H9 (cell line): ENCODE measurements at regions not wholly inside any gene's neighbourhood (a gene's known extent, or its start where the extent isn't known, plus 50 kb on each side); places are given as distances from the start of the nearest gene placed in this dataset.

Experiments used
- DNase-seq: peaks from one replicate; pipeline ENCODE4 v3.0.0-alpha.2; 2017
- H2AFZ ChIP-seq: one replicate; pipeline ENCODE4 v1.6.1; 2013; ENCODE audit warnings: mild to moderate bottlenecking, low read length, control low read depth, moderate library complexity
- H2AK5ac ChIP-seq: 2 replicates; pipeline ENCODE4 v1.6.1; 2013; ENCODE audit warnings: low read length, control low read depth, mixed read lengths; ENCODE audit not compliant: insufficient read length
- H2BK120ac ChIP-seq: one replicate; pipeline ENCODE4 v1.6.1; 2013; ENCODE audit warnings: low read depth, mild to moderate bottlenecking, low read length, control low read depth, inconsistent platforms; ENCODE audit not compliant: poor library complexity, severe bottlenecking
- H2BK12ac ChIP-seq: 2 replicates; pipeline ENCODE4 v1.6.1; 2013; ENCODE audit warnings: low read length, control low read depth, mixed read lengths, low read depth; ENCODE audit not compliant: insufficient read length
- H2BK15ac ChIP-seq: 2 replicates; pipeline ENCODE4 v1.6.1; 2013; ENCODE audit warnings: low read depth, low read length, control low read depth
- H2BK20ac ChIP-seq: one replicate; pipeline ENCODE4 v1.6.1; 2013; ENCODE audit warnings: low read depth, mild to moderate bottlenecking, low read length, control low read depth, inconsistent platforms; ENCODE audit not compliant: poor library complexity, severe bottlenecking
- H2BK5ac ChIP-seq: 2 replicates; pipeline ENCODE4 v1.6.1; 2013; ENCODE audit warnings: low read length, control low read depth, mixed read lengths; ENCODE audit not compliant: insufficient read length
- H3K14ac ChIP-seq: 2 replicates; pipeline ENCODE4 v1.6.1; 2013; ENCODE audit warnings: low read length, control low read depth; ENCODE audit not compliant: insufficient read depth
- H3K18ac ChIP-seq: 2 replicates; pipeline ENCODE4 v1.6.1; 2013; ENCODE audit warnings: low read depth, mild to moderate bottlenecking, mixed read lengths, low read length, control low read depth; ENCODE audit not compliant: insufficient read length
- H3K23ac ChIP-seq: 2 replicates; pipeline ENCODE4 v1.6.1; 2013; ENCODE audit warnings: low read length, control low read depth, mixed read lengths, low read depth; ENCODE audit not compliant: insufficient read length
- H3K23me2 ChIP-seq: 2 replicates; pipeline ENCODE4 v1.6.1; 2013; ENCODE audit warnings: low read depth, mild to moderate bottlenecking, mixed read lengths, low read length, control low read depth; ENCODE audit not compliant: insufficient read length, poor library complexity, severe bottlenecking
- H3K27ac ChIP-seq: 2 replicates; pipeline ENCODE4 v1.5.1; 2013; ENCODE audit warnings: low read length, control low read depth, mixed read lengths, low read depth; ENCODE audit not compliant: insufficient read length
- H3K27me3 ChIP-seq: 2 replicates; pipeline ENCODE4 v1.6.1; 2013; ENCODE audit warnings: low read length, control low read depth, inconsistent platforms; ENCODE audit not compliant: insufficient read depth
- H3K4ac ChIP-seq: 2 replicates; pipeline ENCODE4 v1.6.1; 2013; ENCODE audit warnings: low read depth, mild to moderate bottlenecking, control low read depth, inconsistent platforms, low read length, moderate library complexity
- H3K4me1 ChIP-seq: 2 replicates; pipeline ENCODE4 v1.6.1; 2013; ENCODE audit warnings: low read length, control low read depth, inconsistent platforms; ENCODE audit not compliant: insufficient read depth
- H3K4me2 ChIP-seq: 2 replicates; pipeline ENCODE4 v1.6.1; 2013; ENCODE audit warnings: low read length, control low read depth, mixed read lengths; ENCODE audit not compliant: insufficient read length, insufficient read depth
- H3K56ac ChIP-seq: 2 replicates; pipeline ENCODE4 v1.6.1; 2013; ENCODE audit warnings: low read depth, mild to moderate bottlenecking, mixed read lengths, low read length, control low read depth; ENCODE audit not compliant: insufficient read length
- H3K79me1 ChIP-seq: 2 replicates; pipeline ENCODE4 v1.6.1; 2013; ENCODE audit warnings: low read depth, mild to moderate bottlenecking, moderate library complexity, low read length, control low read depth, inconsistent platforms; ENCODE audit not compliant: insufficient read depth, poor library complexity, severe bottlenecking
- H3K79me2 ChIP-seq: 2 replicates; pipeline ENCODE4 v1.6.1; 2013; ENCODE audit warnings: low read length, control low read depth, inconsistent platforms; ENCODE audit not compliant: insufficient read depth
- H3K9ac ChIP-seq: 2 replicates; pipeline ENCODE4 v1.6.1; 2013; ENCODE audit warnings: low read length, control low read depth, mixed read lengths; ENCODE audit not compliant: insufficient read length; ENCODE audit errors: extremely low read depth
- H3K9me3 ChIP-seq: one replicate; pipeline ENCODE4 v1.6.1; 2013; ENCODE audit warnings: low read depth, low read length, inconsistent platforms; ENCODE audit not compliant: control insufficient read depth
- H3T11ph ChIP-seq: one replicate; pipeline ENCODE4 v1.6.1; 2013; ENCODE audit warnings: mild to moderate bottlenecking, low read length, control low read depth, inconsistent platforms
- H4K20me1 ChIP-seq: one replicate; pipeline ENCODE4 v1.6.1; 2013; ENCODE audit not compliant: control insufficient read depth, insufficient read length, insufficient read depth
- H4K5ac ChIP-seq: 2 replicates; pipeline ENCODE4 v1.6.1; 2013; ENCODE audit warnings: low read depth, mild to moderate bottlenecking, mixed read lengths, low read length, control low read depth; ENCODE audit not compliant: insufficient read length
- H4K8ac ChIP-seq: replicated peaks from 2 replicates; pipeline ENCODE4 v1.6.1; 2013; ENCODE audit warnings: low read length, control low read depth, mixed read lengths, low read depth; ENCODE audit not compliant: insufficient read length
- H4K91ac ChIP-seq: 2 replicates; pipeline ENCODE4 v1.6.1; 2013; ENCODE audit warnings: low read depth, mild to moderate bottlenecking, moderate library complexity, mixed read lengths, low read length, control low read depth; ENCODE audit not compliant: insufficient read length
- H3K27ac Mint-ChIP-seq, 3 experiments: 2 replicates in 2 of 3; 3 replicates in 1 of 3; pipeline ENCODE4 v1.8.0; 2020 to 2021; ENCODE audit warnings: mixed read lengths in 3 of 3, mild to moderate bottlenecking in 1 of 3, moderate library complexity in 1 of 3
- H3K27me3 Mint-ChIP-seq: 2 replicates; pipeline ENCODE4 v1.8.0; 2021; ENCODE audit warnings: low read depth, mild to moderate bottlenecking, moderate library complexity, mixed read lengths
- H3K36me3 Mint-ChIP-seq, 3 experiments: 2 replicates in 2 of 3; 3 replicates in 1 of 3; pipeline ENCODE4 v1.8.0; 2020 to 2021; ENCODE audit warnings: low read depth in 3 of 3, mixed read lengths in 3 of 3; ENCODE audit not compliant: insufficient read depth in 1 of 3
- H3K4me1 Mint-ChIP-seq, 2 experiments: 2 replicates each; pipeline ENCODE4 v1.8.0; 2020; ENCODE audit warnings: mixed read lengths in 2 of 2
- H3K4me3 Mint-ChIP-seq, 2 experiments: 2 replicates in 1 of 2; 3 replicates in 1 of 2; pipeline ENCODE4 v1.8.0; 2020 to 2021; ENCODE audit warnings: mild to moderate bottlenecking in 2 of 2, mixed read lengths in 2 of 2, moderate library complexity in 1 of 2
- H3K9me3 Mint-ChIP-seq, 2 experiments: 2 replicates in 1 of 2; 3 replicates in 1 of 2; pipeline ENCODE4 v1.8.0; 2020; ENCODE audit warnings: mild to moderate bottlenecking in 2 of 2, mixed read lengths in 2 of 2, moderate library complexity in 1 of 2
- CTCF ChIP-seq: fragments of 200-600 bp; sonication (generic); conservative IDR thresholded peaks from 3 replicates; pipeline ENCODE4 v1.8.0; 2021; ENCODE audit warnings: antibody characterized with exemption, mild to moderate bottlenecking
- WGBS: extraction: QIAGEN DNeasy Blood & Tissue Kit; methylation state at CpG from one replicate; pipeline ENCODE4 v1.1.7; 2013; ENCODE audit warnings: missing lambda C conversion rate, low lambda C conversion rate, mixed read lengths; ENCODE audit not compliant: insufficient read length; ENCODE audit errors: extremely low coverage; 5-methylcytosine and 5-hydroxymethylcytosine counted together

DNA sequence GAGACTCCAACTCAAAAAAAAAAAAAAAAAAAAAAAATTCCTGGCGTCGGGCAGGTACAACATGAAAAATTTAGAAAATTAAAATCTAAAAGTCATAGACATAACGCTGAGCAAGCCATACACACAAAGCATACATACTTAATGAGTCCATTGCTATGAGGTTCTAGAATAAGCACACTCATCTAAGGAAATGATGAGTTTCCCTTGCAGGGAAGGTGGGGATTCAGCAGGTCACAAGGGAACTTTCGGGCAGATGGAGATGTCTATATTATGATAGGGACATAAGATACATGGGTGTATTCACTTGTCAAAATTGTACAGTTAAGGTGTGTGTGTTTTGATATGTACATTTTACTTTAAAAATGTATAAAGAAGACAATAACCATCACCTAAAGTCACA lies 120.2 kb upstream of the LIPC start:
- no peak overlapping the region for H2BK120ac ChIP-seq
- no peaks in the 10 kb centered on the region; a peak in 1 of 7 replicates for H3K36me3 Mint-ChIP-seq
- H4K91ac ChIP-seq, result no peak overlapping the region
- H3K14ac ChIP-seq, result no peak overlapping the region
- no peak overlapping the region for H3K4me2 ChIP-seq
- H3K9me3 Mint-ChIP-seq, result no peaks in the 10 kb centered on the region
- H3K56ac ChIP-seq, result no peak overlapping the region
- H4K5ac ChIP-seq, result no peak overlapping the region
- H3K4me1 Mint-ChIP-seq, result peaks cover 17 to 20% of the 10 kb centered on the region in 2 experiments
- no peak for TF ChIP-seq CTCF
- no peak overlapping the region for H2BK5ac ChIP-seq
- no peaks in the 10 kb centered on the region for H3K27me3 ChIP-seq
- no peaks in the 10 kb centered on the region for H4K20me1 ChIP-seq
- no peak overlapping the region for H3K27ac Mint-ChIP-seq
- H3K27ac ChIP-seq, result no peak overlapping the region
- no peak overlapping the region for H3K18ac ChIP-seq
- WGBS, result no CpG with 5 or more reads among the region's 4 CpGs
- no peak overlapping the region for H3K4me3 Mint-ChIP-seq
- H3K4me1 ChIP-seq, result 0 out of 2 replicates have a peak, but pooled peaks cover 4% of the 10 kb centered on the region
- no peak overlapping the region for H3T11ph ChIP-seq
- no peak for DNase-seq
- no peak overlapping the region for H2AFZ ChIP-seq
- H2BK20ac ChIP-seq, result no peak overlapping the region
- no peak overlapping the region for H2BK15ac ChIP-seq
- no peak overlapping the region for H2AK5ac ChIP-seq
- no peak overlapping the region for H4K8ac ChIP-seq
- H3K79me2 ChIP-seq, result no peaks in the 10 kb centered on the region
- no peaks in the 10 kb centered on the region for H3K23me2 ChIP-seq
- H2BK12ac ChIP-seq, result no peak overlapping the region
- no peaks in the 10 kb centered on the region for H3K79me1 ChIP-seq
- H3K27me3 Mint-ChIP-seq, result no peaks in the 10 kb centered on the region; the same call in 1 of the 2 replicates
- no peak overlapping the region for H3K23ac ChIP-seq
- H3K4ac ChIP-seq, result no peak overlapping the region
- H3K9me3 ChIP-seq, result no peaks in the 10 kb centered on the region
- no peak overlapping the region for H3K9ac ChIP-seq
